H1 (cell line): ENCODE measurements at regions not wholly inside any gene's neighbourhood (a gene's known extent, or its start where the extent isn't known, plus 50 kb on each side); places are given as distances from the start of the nearest gene placed in this dataset.

ENCODE experiments used
- CTCF ChIA-PET: fragments of 300-600 bp; sonication (Branson Sonifier 250); formaldehyde crosslinking; loops from one replicate; lab custom pipeline; 2021; ENCODE audit not compliant: partially characterized antibody; lab: Charles Lee
- POLR2A ChIA-PET: fragments of 300-600 bp; sonication (Branson Sonifier 250); formaldehyde crosslinking; loops from one replicate; lab custom pipeline; 2021; ENCODE audit warnings: inconsistent platforms; ENCODE audit not compliant: partially characterized antibody; lab: Charles Lee
- DNase-seq, 2 experiments: peaks; one replicate each; pipeline versions ENCODE4 v3.0.0 to v3.0.0-alpha.2; 2010 to 2022; ENCODE audit warnings: low spot score in 2 of 2, low read depth in 1 of 2, mixed read lengths in 1 of 2
- FAIRE-seq: peaks from 2 replicates; lab custom pipeline; 2011; peaks lifted over from hg19 to GRCh38; lab: Jason Lieb, UNC
- H2AFZ ChIP-seq: 2 replicates; pipeline ENCODE4 v1.8.1; 2012; ENCODE audit warnings: low read length, inconsistent platforms
- H2AK5ac ChIP-seq: 2 replicates; pipeline ENCODE4 v1.6.1; 2013; ENCODE audit warnings: low read depth, low read length
- H2BK120ac ChIP-seq: replicated peaks from 2 replicates; pipeline ENCODE3; 2013; ENCODE audit warnings: low read depth, low read length, inconsistent platforms
- H2BK12ac ChIP-seq: 2 replicates; pipeline ENCODE4 v1.6.1; 2013; ENCODE audit warnings: low read depth, low read length
- H2BK15ac ChIP-seq: 2 replicates; pipeline ENCODE4 v1.6.1; 2013; ENCODE audit warnings: low read length
- H2BK20ac ChIP-seq: 2 replicates; pipeline ENCODE4 v1.6.1; 2013; ENCODE audit warnings: low read length
- H2BK5ac ChIP-seq: 2 replicates; pipeline ENCODE4 v1.6.1; 2013; ENCODE audit warnings: low read depth, low read length
- H3K14ac ChIP-seq: 2 replicates; pipeline ENCODE4 v1.6.1; 2013; ENCODE audit warnings: inconsistent platforms; ENCODE audit not compliant: insufficient read length
- H3K18ac ChIP-seq: 2 replicates; pipeline ENCODE4 v1.6.1; 2013; ENCODE audit warnings: low read length; ENCODE audit errors: extremely low read depth
- H3K23ac ChIP-seq: 2 replicates; pipeline ENCODE4 v1.6.1; 2013; ENCODE audit warnings: inconsistent platforms; ENCODE audit not compliant: insufficient read length
- H3K23me2 ChIP-seq: 2 replicates; pipeline ENCODE4 v1.6.1; 2013; ENCODE audit warnings: low read depth, low read length
- H3K27ac ChIP-seq: 2 replicates; pipeline ENCODE4 v1.6.1; 2011; ENCODE audit warnings: low read depth, low read length, inconsistent platforms
- H3K27me3 ChIP-seq, 4 experiments: replicated peaks in 1 of 4; 1 replicate in 1 of 4; 2 replicates in 3 of 4; pipeline versions ENCODE4 v1.6.1 to v1.8.1; 2011 to 2013; ENCODE audit warnings: low read length in 3 of 4, mild to moderate bottlenecking in 3 of 4, inconsistent platforms in 2 of 4, mixed read lengths in 2 of 4, moderate library complexity in 1 of 4; ENCODE audit not compliant: control insufficient read depth in 3 of 4, insufficient read depth in 3 of 4; ENCODE audit errors: extremely low read depth in 1 of 4
- H3K36me3 ChIP-seq, 4 experiments: 2 replicates each; pipeline versions ENCODE4 v1.6.1 to v1.8.1; 2011 to 2013; ENCODE audit warnings: mild to moderate bottlenecking in 4 of 4, low read length in 3 of 4, moderate library complexity in 2 of 4, control low read depth in 1 of 4, inconsistent platforms in 1 of 4; ENCODE audit not compliant: insufficient read depth in 4 of 4, control insufficient read depth in 2 of 4
- H3K4ac ChIP-seq: replicated peaks from 2 replicates; pipeline ENCODE3; 2013; ENCODE audit warnings: low read length, low read depth, mixed read lengths, inconsistent platforms; ENCODE audit not compliant: insufficient read length
- H3K4me1 ChIP-seq, 4 experiments: replicated peaks in 1 of 4; 1 replicate in 1 of 4; 2 replicates in 3 of 4; pipeline versions ENCODE4 v1.6.1 to v1.8.1; 2011 to 2013; ENCODE audit warnings: low read length in 3 of 4, inconsistent platforms in 2 of 4, mixed read lengths in 1 of 4; ENCODE audit not compliant: insufficient read depth in 4 of 4, control insufficient read depth in 3 of 4
- H3K4me2 ChIP-seq, 2 experiments: 2 replicates each; pipeline versions ENCODE4 v1.6.1 to v1.8.1; 2011 to 2013; ENCODE audit warnings: low read depth in 2 of 2, low read length in 2 of 2, control low read depth in 1 of 2, inconsistent platforms in 1 of 2, mild to moderate bottlenecking in 1 of 2; ENCODE audit not compliant: insufficient read depth in 1 of 2
- H3K4me3 ChIP-seq, 4 experiments: fragments of 200-600, 300-600 bp in 1 of 4; sonication (generic), shearing (Covaris generic), sonication (Bioruptor Twin) in 1 of 4; 2 replicates each; pipeline versions ENCODE4 v1.5.1 to v1.8.1; 2011 to 2016; ENCODE audit warnings: low read length in 4 of 4, low read depth in 3 of 4, control low read depth in 2 of 4, inconsistent platforms in 2 of 4, mild to moderate bottlenecking in 2 of 4, mixed read lengths in 1 of 4, moderate library complexity in 1 of 4; ENCODE audit not compliant: insufficient read depth in 2 of 4; ENCODE audit errors: extremely low read depth in 1 of 4
- H3K56ac ChIP-seq: replicated peaks from 2 replicates; pipeline ENCODE3; 2013; ENCODE audit warnings: low read depth, mild to moderate bottlenecking, mixed read lengths, low read length, inconsistent platforms; ENCODE audit not compliant: insufficient read length
- H3K79me1 ChIP-seq: 2 replicates; pipeline ENCODE4 v1.6.1; 2013; ENCODE audit warnings: low read depth, low read length, control low read depth
- H3K79me2 ChIP-seq, 2 experiments: 2 replicates each; pipeline versions ENCODE4 v1.6.1 to v1.8.1; 2012 to 2013; ENCODE audit warnings: low read length in 2 of 2, mild to moderate bottlenecking in 2 of 2, inconsistent platforms in 1 of 2; ENCODE audit not compliant: insufficient read depth in 2 of 2, control insufficient read depth in 1 of 2
- H3K9ac ChIP-seq, 4 experiments: replicated peaks in 1 of 4; 1 replicate in 1 of 4; 2 replicates in 3 of 4; pipeline versions ENCODE4 v1.6.1 to v1.8.1; 2011 to 2013; ENCODE audit warnings: low read depth in 3 of 4, low read length in 3 of 4, control low read depth in 2 of 4, mild to moderate bottlenecking in 2 of 4, moderate library complexity in 2 of 4, inconsistent platforms in 1 of 4; ENCODE audit errors: extremely low read depth in 1 of 4
- H3K9me3 ChIP-seq, 2 experiments: 2 replicates each; pipeline versions ENCODE4 v1.6.1 to v1.8.1; 2012 to 2013; ENCODE audit warnings: mild to moderate bottlenecking in 2 of 2, moderate library complexity in 2 of 2, control low read depth in 1 of 2, inconsistent platforms in 1 of 2, low read depth in 1 of 2, low read length in 1 of 2, mixed read lengths in 1 of 2; ENCODE audit not compliant: insufficient read depth in 2 of 2
- H4K20me1 ChIP-seq, 2 experiments: replicated peaks in 1 of 2; 2 replicates each; pipeline versions ENCODE3 to v1.8.1; 2011 to 2013; ENCODE audit warnings: inconsistent platforms in 2 of 2, low read length in 2 of 2, mild to moderate bottlenecking in 1 of 2; ENCODE audit not compliant: insufficient read depth in 2 of 2, control insufficient read depth in 1 of 2
- H4K5ac ChIP-seq: 2 replicates; pipeline ENCODE4 v1.6.1; 2013; ENCODE audit warnings: low read length, low read depth, mixed read lengths, inconsistent platforms; ENCODE audit not compliant: insufficient read length
- H4K8ac ChIP-seq: 2 replicates; pipeline ENCODE4 v1.8.0; 2013; ENCODE audit warnings: mild to moderate bottlenecking, moderate library complexity, low read length, inconsistent platforms; ENCODE audit not compliant: insufficient read depth; ENCODE audit errors: extremely low read depth
- H4K91ac ChIP-seq: replicated peaks from 2 replicates; pipeline ENCODE3; 2013; ENCODE audit warnings: low read length, mixed read lengths, inconsistent platforms; ENCODE audit not compliant: insufficient read length
- KDM4A ChIP-seq: IDR thresholded peaks from one replicate; pipeline ENCODE4 v1.7.1; 2012; ENCODE audit warnings: low read depth, mild to moderate bottlenecking, moderate library complexity, low read length, inconsistent platforms; ENCODE audit not compliant: severe bottlenecking
- PHF8 ChIP-seq: fragments of 200-600 bp; sonication (generic); conservative IDR thresholded peaks from 2 replicates; pipeline ENCODE4 v1.7.1; 2012; ENCODE audit warnings: low read depth, mild to moderate bottlenecking, inconsistent platforms, low read length, moderate library complexity
- SIX5 ChIP-seq: IDR thresholded peaks from 2 replicates; pipeline ENCODE4 v1.6.1; 2011; ENCODE audit warnings: mild to moderate bottlenecking, low read depth, low read length
- SUZ12 ChIP-seq: fragments of 200-600 bp; sonication (generic); IDR thresholded peaks from 2 replicates; pipeline ENCODE4 v1.6.1; 2012; ENCODE audit warnings: mild to moderate bottlenecking, inconsistent platforms, low read length, moderate library complexity, mixed read lengths
- WGBS, 2 experiments: shearing (Covaris generic) in 1 of 2; methylation state at CpG; one replicate each; pipeline versions ENCODE4 v1.1.6 to v1.1.7; 2013 to 2015; ENCODE audit warnings: low lambda C conversion rate in 2 of 2, mixed read lengths in 2 of 2, inconsistent platforms in 1 of 2, low coverage in 1 of 2, missing lambda C conversion rate in 1 of 2; ENCODE audit not compliant: insufficient replicate concordance in 2 of 2, insufficient coverage in 1 of 2, insufficient read length in 1 of 2; ENCODE audit errors: extremely low coverage in 1 of 2, missing lambda C conversion rate in 1 of 2; 5-methylcytosine and 5-hydroxymethylcytosine counted together

- Histone ChIP-seq H3K4me2 (no peak overlapping the region), H2BK5ac (no peak overlapping the region), H2BK12ac (no peak overlapping the region), H3K36me3 (no peaks in the 10 kb centered on the region), H4K8ac (no peak overlapping the region), H3K9me3 (no peaks in the 10 kb centered on the region), H2BK20ac (no peak overlapping the region), H2BK15ac (no peak overlapping the region), H3K4me1 (no peaks in the 10 kb centered on the region), H3K27me3 (no peaks in the 10 kb centered on the region), H4K5ac (no peak overlapping the region), H3K14ac (no peak overlapping the region), H3K27ac (no peak overlapping the region), H2AFZ (no peak overlapping the region), H3K23ac (no peak overlapping the region), H3K56ac (no peak overlapping the region), H4K20me1 (no peaks in the 10 kb centered on the region), H3K4me3 (no peak overlapping the region), H3K79me1 (no peaks in the 10 kb centered on the region), H3K18ac (no peak overlapping the region), H3K79me2 (no peaks in the 10 kb centered on the region), H4K91ac (no peak overlapping the region), H3K9ac (no peak overlapping the region), H2BK120ac (no peak overlapping the region), H3K4ac (no peak overlapping the region), H2AK5ac (no peak overlapping the region), H3K23me2 (no peaks in the 10 kb centered on the region)
- CTCF ChIA-PET = no interaction called here
- WGBS, 2 experiments = 78% methylated on average over 3 of the region's 3 CpGs; no CpG with 5 or more reads in 1 of the 2 experiments
- FAIRE-seq (no peak), DNase-seq (no peak)
- POLR2A ChIA-PET = no interaction called here
- TF ChIP-seq PHF8 (no peak), SUZ12 (no peak), KDM4A (no peak), SIX5 (no peak)
Measured at GRCh38 chr4:19230906-19231545, 1020.7 kb upstream of the SLIT2 start.
